NCI-H146 treated with DMSO at 0.1 percent for 48 hours (cell line): ENCODE measurements at regions not wholly inside any gene's neighbourhood (a gene's known extent, or its start where the extent isn't known, plus 50 kb on each side); places are given as distances from the start of the nearest gene placed in this dataset.
"Not testable (repeated sequence)": the region's sequence is repeated elsewhere in the genome, so short reads cannot be mapped to it uniquely, and the experiment has no call there.

Source experiments
- DNase-seq: peaks from one replicate; lab custom pipeline; 2025; ENCODE audit not compliant: unreplicated experiment; lab: John Stamatoyannopoulos, UW

DNA sequence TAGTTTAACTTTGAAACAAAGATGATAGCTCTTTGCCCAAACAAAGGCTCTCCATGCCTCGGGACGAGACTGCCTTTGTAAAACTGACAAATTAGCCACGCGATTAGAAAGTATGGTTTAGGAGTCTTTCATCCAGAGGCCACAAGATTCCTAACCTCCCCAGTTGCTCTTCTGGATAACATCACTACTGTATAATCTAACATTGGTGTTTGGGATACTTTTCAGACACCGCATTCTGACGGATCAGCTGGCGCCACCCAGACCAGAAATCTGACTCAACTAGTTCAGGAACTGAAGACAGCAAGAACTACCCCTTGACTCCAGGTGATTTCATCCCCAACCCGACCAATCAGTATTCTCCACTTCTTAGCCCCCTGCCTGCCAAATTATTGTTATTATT is 98.1 kb upstream of the TEX13D start:
- no peak for DNase-seq

DNA sequence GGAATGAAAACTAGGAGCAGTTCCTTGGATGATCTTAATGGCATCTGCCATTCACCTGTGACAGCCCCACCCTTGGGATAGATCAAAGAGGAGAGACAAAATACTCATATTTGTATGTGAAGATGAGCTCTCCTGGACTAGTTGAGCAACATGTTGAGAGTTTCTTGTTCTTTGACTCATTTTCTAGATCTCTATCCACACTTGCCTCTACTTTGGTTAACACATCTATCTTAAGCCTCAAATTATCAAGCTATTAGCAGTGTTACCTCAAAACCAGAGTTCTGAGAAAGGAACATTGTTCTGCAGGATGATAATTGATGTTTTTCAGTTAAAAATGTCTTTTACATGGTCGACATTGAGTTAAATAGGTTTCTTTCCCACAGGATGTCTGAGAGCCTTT is 94.2 kb upstream of the TEX13D start:
- no peak for DNase-seq

DNA sequence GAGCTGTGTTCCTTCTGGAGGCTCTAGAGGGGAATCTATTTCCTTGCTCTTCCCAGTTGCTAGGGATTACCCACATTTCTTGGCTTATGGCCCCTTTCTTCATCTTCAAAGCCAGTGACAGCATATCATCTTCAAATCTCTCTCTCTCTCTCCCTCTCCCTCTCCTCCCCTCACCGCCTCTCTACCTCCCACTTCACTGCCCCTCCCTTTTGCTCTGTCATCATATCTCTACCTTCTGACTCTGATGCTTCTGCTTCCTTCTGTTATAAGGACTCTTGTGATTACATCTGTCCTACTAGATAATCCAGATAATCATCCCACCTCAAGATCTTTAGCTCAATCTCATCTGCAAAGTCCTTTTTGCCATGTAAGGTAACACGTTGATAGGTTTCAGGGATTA is 93.1 kb upstream of the TEX13D start:
- DNase-seq, result no peak

DNA sequence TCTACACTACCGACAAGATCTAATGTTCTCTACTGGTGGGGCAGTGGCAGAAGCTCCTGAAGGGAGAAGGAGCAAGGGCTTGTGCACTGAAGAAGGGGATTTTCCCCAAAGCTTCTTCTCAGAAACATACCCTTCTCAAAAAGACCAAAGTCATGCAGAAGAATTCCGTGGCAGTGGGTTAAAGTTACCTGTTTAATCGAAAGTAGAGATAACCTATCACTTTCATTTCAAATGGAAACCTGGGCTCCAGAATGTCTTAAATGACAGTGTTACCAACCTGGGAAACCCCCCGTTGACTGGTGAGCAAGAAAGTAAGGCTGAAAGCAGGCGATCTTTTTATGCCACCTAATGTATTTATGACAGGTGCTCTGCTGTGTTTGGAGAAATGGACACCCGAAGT is 92.5 kb upstream of the TEX13D start:
- DNase-seq, result no peak

DNA sequence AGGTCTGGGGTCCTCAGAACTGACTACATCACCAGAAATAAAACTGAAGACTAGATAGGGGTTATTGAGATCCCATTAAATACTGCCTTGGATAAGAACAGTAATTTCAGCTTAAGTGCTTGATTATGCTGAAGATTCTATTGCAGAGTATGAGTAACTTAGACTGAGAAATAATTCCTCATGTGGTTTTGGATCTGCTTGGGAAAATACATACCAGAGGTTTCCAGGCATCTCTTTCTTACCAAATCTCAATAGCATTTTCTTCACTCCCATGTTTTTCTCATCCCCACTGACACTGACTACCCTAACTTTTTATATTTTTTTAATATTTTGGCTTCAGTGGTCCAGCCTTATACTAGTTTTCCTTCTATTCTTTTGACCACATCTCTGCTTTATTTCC is 92.0 kb upstream of the TEX13D start:
- DNase-seq, result no peak

DNA sequence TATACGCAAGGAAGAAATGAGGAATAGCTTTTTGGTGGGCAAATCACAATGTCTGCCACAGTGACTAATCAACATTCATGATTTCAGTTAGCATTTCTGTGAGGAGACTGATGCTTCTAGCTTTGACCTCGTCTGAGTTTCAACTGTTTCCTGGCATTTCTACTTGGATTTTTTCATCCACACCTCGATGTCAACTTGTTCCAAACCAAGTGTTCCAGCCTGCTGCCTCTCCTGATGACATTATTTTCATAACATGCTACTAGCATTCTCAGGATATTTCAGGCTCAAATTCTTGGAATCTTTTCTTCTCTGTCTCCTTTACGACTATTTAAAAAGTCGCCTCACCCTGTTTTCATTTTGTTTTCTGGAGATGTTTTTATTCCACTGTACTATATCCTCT is 90.3 kb upstream of the TEX13D start:
- DNase-seq, result no peak

DNA sequence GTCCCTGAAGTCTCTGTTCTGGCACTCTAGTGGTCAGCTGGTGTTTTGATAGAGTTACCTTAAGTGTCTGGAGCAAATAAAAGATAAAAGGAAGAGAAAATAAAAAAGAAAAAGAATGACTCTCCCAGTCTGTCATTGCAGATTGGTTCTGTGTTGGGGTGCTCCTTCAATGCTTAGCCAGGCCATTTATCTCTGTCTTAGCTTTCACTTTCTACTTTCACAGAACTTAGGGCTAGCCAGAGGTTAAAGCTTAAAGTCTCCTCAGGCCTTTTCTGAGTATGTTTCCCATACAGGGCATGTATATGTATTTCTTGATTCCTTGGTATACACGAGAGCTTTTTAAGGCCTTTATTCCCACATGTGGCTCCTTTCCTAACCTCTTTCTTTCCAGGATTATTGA is 83.1 kb upstream of the TEX13D start:
- DNase-seq, result no peak

DNA sequence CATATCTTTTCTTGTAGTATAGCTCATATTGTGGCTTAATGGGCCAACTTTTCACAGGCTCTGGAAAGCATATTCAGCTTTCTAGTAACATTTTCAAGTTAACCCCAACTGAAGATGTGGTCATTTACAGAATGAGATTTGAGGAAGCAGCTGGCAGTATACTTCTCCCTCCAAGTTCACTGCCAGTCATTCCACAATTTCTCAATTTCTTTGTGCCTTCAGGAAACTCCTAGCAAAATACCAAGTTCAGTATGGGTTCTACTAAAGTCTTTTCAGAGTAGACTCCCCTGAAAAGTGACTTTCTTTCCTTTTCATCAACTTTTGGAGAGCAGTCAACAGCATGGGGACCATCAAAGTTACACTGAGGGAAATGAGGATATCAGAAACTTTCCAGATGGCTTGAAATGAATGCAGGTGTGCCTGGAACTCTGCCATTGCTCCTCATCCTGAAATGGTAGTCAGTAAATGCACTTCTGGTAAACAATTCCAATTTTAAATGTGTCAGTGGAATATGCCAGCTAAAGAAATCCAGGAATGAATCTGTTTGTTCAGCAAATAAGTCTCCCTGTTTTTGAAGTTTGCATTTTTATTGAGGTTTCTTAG is 81.5 kb upstream of the TEX13D start:
- no peak for DNase-seq

DNA sequence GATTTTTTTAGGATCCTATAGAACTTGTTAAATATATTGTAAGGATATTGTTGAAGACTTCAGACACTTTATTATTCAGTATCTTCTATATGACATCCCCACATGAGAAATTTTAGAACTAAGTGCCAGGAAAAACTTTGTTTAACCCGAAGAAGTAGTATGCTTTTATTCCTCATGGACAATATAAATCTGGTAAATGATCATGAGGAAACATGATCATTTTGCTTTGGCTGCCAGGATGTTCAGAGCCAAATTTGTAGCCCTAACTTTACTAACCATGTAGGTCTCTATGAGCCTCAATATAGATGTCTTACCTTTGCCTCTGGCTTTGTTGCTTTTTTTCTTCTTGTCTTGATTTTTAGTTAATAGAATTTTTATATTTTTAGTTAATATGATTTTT is 77.8 kb upstream of the TEX13D start:
- DNase-seq, result no peak

DNA sequence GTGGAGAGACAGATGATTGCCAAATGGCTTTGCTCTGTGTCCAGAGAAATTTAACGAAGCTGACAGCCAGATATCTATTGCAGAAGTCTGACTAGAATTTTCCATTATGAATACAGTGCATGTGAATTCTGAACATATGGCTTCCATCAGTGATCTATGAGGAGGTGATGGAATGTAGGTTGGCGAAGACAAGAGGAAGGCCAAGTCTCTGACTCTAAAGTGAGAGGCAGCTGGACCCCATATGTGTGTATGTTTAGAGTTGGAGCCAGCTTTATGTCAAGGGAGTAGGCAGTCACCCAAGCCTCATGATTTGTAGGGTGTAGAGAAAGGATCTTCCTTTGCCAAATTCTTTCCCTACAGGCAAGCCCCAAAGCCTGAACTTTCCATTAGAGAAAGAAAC is 76.2 kb upstream of the TEX13D start:
- no peak for DNase-seq

DNA sequence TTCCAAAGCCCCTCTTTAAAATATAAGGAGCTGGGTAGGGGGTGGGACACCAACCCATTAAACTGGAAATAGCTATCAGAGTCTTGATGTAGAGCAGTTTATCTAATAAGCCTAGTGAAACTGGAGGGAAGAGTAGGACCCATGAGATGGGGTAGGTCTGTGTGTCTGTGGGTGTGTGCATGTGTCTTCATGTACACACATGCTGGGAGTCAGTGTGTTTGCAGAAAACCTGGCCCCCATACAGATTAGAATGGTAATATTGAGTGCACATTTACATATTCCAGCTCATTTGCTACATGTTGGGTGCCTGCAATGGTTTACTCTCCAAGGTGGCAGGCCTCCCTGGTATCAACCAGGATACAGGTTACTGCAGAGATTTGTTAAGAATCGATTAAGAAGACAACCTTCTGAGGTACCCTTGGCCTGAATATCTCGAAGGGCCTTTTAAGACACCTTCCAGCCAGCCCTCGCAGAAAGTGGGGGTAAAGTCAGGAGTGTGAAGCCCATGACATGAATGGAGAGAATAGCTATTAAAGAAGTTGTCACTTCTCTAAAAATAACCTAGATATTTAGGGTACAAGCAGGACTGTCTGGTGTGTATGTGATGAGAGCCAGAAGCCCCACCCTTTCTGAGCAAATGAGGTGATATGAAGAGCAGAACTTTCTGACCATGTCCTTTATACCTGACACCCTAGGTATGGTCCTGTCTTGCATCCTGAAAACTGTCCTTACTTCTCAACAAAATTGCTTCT is 75.7 kb upstream of the TEX13D start:
- no peak for DNase-seq

DNA sequence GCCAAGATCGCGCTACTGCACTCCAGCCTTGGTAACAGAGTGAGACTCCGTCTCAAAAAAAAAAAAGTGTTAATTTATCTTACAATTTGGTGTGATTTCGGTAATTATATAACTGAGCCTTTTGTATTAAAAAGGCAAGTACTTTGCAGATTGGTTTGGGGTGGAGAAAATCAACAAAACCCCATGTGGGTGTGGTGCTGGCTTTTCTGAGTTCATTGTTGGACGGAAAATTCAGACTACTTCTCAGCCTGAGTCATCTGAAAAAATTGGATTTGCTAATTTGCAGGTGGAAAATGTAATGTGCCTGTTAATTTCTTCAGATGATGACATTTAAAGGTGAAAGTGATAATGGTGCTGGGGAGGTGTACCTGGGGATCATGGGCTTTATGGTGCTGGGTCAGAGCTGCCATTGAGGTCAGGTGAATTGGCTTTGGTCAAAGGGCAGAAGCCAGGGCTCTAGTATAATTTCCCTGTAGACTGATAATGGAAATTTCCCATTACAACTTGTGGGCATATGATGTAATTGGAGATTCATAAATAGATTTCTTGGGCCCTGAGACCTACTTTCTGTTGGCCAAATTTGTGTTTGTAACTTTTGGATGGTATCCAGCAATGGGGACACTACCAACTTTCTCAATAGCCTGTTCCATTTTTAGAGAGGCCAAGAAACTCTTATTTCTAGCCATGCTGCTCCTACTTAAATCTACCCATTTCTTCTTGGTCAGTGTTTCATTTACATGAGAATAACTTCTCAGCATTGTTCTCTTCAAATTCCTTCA is 74.3 kb upstream of the TEX13D start:
- no peak for DNase-seq

DNA sequence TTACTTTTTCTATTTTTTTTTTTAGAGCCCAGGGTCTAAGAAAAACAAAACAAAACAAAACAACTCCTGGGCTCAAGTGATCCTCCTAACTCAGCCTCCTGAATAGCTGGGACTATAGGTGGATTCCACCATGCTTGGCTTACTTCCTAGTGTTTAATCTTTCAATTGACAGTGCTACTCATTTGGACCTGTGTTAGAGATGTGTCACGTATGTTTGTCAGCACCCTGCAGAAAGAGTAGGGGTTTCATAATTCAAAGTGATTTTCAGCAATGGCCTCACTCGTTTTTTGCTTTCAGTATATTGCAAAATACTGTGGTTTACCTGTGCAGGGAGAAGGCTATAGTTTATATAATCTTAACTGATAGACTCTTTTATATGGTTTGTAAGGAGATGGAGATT is 71.6 kb upstream of the TEX13D start:
- no peak for DNase-seq

DNA sequence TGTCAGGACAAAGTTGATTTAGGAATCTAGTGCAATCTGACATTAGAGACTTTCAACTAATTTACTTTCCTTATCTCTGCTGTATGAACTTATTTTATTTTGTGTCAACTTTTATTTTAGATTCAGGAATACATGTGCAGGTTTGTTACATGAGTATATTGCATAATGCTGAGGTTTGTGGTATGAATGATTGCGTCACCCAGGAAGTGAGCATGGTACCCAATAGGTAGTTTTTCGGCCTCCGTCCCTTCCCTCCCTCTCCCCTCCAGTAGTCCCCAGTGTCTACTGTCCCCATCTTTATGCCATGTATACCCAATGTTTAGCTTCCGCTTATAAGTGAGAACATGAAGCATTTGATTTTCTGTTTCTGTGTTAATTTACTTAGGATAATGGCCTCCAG is 68.7 kb upstream of the TEX13D start:
- DNase-seq, result no peak

DNA sequence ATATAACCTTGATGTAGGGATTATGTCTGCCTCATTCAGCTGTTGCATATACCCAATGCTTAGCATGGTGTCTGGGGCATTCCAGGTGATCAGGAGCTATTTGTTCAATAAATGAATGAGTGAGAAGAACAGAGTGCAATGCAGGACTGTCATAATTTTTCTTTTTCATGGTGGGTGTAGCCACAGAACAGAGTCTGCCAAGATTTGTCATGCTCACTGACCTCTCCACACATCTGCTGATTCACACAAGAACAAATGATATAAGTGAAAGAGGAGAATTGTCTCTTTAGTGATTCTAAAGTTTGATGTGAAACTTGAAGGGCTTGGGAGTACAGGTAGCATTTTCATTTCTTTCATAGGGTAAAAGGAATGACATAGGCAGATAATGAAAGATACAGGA is 64.4 kb upstream of the TEX13D start:
- DNase-seq, result no peak

DNA sequence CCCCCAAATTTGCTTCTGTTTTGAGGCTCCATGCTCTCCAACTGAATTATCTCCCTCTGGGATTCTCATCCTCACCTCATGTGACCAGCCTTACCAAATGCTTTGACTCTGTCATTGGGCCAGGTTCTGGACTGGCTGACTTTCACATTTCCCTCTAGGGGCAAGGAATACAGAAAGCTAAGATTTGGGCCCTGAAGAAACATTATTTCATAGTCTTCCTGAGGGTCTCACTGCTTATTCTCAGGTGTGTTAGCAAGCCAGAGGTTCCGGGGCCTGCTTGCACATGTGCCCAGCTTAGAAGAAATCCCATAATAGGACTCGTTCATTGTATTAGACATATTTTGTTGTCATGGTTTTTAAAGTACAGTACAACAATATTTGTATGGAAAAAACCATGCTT is 62.6 kb upstream of the TEX13D start:
- DNase-seq, result no peak

DNA sequence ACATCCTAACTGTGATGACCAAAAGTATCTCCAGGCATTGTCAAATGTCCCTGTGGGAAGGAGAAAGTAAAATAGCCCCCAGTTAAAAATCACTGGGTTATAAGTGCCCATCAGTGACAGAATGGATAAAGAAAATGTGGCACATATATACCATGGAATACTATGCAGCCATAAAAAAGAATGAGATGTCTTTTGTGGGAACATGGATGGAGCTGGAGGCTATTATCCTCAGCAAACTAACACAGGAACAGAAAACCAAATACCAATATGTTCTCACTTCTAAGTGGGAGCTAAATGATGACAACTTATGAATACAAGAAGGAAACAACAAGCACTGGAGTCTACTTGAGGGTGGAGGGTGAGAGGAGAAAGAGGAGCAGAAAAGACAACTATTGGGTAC is 60.9 kb upstream of the TEX13D start:
- not testable (repeated sequence) for DNase-seq

DNA sequence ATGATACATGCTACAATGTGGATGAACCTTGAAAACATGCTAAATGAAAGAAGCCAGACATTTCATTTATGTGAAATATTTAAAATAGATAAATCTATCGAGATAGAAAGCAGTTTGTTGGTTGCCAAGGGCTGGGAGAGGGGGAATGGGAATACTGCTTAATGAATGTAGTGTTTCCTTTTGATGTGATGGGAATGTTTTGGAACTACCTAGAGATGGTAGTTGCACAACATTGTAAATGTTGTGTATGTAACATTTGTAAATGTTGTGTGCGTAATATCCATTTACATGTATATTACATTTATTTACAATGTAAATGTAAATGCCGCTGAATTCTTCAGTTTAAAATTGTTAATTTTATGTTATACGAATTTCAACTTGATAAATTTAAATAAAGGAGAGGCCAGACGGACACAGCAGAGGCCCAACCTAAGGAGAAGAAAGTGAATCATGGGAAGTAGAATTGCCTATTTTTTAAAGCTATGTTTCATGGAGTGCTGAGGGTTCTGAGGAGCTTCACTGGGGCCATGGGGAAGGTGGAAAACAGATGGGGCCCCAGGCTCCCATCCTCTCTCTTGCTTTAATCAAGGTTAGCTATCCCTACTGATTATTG is 60.0 kb upstream of the TEX13D start:
- DNase-seq, result no peak

DNA sequence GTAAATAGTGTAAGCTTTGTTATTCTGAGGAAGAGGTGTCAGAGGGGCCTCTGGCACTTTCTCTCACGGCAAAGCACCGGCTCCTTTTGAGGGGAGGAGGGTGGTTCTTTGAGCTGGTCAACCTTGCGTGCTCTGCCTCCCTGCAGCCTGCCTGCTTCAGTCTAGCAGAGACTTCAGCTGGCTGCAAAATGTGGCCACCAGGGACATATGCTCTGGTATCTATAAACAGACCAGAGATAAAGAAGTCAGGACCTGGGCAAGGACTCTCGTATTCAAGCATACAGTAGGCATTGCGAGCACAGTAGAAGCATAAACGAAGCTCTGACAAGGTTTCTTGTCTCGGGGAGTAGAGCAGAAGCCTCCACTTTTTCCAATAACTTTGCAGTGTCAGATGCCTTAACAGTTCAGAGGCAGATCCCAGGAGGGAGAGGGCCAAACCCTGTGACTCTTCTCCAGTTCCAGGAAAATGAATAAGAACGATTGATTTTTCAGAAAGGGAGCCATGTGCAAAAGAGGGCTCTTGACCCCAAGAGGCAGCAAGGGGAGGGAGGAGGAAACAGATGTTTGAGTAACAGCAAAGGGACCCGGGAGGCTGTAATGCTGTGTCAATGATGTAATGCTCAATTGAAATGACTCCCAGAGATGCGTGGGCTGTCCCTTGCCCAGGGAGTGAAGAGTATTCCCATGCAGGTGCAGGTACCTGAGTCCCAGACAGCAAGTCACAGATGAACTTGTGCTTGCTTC is 57.9 kb upstream of the TEX13D start:
- peak; percentile 15 for DNase-seq

DNA sequence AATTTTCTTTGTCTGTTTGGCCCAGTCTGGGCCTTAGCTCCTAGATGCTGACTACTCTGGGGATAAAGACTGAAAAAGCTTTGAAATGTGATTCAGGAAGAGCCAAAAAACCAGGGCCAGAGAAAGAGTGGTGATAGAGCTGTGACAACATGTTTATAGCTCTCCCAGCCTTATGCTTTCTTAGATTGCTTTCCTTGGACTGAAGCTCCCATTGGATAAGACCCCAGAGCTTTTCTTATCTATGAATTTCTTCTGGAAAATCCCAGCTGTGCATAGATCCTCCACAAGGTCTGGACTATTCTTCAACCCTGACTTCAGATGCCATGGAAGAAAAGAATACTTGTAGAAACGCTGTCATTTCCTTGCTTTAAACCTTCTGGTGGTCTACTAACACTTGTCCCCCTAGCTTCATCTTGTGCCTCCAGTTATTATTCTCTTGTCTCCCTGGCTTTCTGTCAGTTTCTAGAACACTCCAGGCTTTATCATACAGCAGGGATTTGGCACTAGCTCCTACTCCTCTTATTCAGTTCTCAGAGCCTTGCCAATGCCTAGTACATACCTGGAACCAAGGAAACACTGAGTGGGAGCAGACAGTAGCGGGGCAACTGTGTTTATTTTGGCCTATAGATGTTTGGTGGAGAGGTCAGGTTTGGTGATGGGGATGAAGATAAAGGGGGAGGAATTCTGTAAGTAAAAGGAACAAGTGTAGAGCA is 57.1 kb upstream of the TEX13D start:
- DNase-seq, result no peak
